ENCODE measurements at regions not wholly inside any gene's neighbourhood (a gene's known extent, or its start where the extent isn't known, plus 50 kb on each side); places are given as distances from the start of the nearest gene placed in this dataset.
"Not testable (repeated sequence)": the region's sequence is repeated elsewhere in the genome, so short reads cannot be mapped to it uniquely, and the experiment has no call there.

DNA sequence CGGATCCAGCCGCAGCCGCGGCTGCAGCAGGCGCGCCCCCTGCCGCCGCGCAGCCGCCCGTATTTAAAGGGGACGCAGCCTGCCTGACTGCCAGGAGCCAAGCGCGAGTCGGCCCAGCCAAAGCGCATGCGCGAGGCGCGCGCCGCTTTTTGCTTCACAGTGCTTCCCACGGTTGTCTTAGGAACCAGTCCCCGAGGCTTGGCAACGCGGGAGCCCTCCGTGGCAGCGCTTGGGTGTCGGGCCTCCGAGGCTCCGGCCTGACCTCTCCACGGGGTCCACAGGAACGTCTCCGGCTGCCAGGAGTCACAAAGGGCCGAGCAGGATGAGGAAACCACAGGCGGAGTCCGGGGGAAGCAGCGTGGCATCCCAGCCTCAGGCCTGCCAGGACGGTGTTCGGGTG lies 689.3 kb downstream of the KCNJ18 start:
- ATAC-seq; intact Hi-C loops (cut with DNase I): not testable (repeated sequence)

DNA sequence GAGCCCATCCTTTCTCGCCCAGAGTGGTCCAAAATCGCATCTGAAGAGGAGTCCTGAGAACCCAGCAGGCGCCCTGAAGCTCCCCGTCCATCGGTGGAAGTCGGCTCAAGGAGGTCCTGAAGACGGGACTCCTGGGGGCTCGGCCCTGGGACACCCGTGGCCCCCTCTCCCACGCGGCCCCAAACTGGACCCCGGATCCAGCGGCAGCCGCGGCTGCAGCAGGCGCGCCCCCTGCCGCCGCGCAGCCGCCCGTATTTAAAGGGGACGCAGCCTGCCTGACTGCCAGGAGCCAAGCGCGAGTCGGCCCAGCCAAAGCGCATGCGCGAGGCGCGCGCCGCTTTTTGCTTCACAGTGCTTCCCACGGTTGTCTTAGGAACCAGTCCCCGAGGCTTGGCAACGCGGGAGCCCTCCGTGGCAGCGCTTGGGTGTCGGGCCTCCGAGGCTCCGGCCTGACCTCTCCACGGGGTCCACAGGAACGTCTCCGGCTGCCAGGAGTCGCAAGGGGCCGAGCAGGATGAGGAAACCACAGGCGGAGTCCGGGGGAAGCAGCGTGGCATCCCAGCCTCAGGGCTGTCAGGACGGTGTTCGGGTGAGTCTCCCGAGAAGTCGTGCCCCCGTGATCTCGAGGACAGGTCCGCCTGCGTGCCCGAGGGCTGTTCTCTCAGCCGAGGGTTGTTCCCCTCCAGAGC lies 691.6 kb downstream of the KCNJ18 start:
- DNase-seq; ATAC-seq; intact Hi-C loops (cut with DNase I): not testable (repeated sequence)

More for the DNA sequence above, 689.3 kb downstream of the KCNJ18 start:
- DNase-seq = not testable (repeated sequence)

DNA sequence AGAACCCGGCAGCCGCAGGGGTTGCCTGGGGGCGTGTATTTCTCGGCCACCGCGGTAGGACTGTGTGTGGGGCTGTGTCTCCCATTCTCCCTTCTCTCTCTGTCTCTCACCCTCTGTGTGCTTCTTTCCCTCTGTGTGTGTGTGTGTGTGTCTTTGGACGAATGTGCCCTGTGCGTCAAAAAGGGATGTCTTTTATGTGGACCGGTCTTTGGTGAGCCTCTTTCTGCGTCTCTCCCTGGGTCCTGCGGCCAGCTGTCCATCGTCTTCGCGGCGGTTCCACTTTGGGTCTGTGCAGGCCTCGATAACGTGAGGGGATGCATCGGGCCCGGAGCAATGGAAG lies 692.1 kb downstream of the KCNJ18 start:
- DNase-seq; ATAC-seq; intact Hi-C loops (cut with DNase I): not testable (repeated sequence)

DNA sequence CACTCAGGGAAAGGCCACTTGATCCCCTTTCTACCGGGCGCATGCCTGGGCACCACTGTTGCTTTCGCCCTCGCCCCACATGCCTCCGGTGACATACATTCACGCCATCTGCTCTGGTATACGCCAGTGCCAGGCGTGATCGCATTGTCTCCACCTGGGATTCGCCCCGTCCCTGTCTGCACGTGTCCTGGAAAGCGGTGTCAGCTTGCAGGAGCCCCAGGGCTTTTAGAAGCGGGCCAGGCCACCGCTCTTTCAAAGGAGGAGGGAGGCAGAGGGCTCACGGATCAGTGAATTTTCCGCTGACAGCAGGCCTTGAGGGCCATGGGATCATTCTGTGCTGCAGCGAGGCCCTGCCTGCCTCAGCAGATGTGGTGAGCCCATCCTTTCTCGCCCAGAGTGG lies 706.1 kb downstream of the KCNJ18 start:
- intact Hi-C loops (cut with DNase I) = not testable (repeated sequence)

DNA sequence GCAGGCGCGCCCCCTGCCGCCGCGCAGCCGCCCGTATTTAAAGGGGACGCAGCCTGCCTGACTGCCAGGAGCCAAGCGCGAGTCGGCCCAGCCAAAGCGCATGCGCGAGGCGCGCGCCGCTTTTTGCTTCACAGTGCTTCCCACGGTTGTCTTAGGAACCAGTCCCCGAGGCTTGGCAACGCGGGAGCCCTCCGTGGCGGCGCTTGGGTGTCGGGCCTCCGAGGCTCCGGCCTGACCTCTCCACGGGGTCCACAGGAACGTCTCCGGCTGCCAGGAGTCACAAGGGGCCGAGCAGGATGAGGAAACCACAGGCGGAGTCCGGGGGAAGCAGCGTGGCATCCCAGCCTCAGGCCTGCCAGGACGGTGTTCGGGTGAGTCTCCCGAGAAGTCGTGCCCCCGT lies 706.7 kb downstream of the KCNJ18 start:
- DNase-seq; ATAC-seq; intact Hi-C loops (cut with DNase I): not testable (repeated sequence)

More for the DNA sequence above, 706.1 kb downstream of the KCNJ18 start:
- ATAC-seq, DNase-seq: not testable (repeated sequence)

DNA sequence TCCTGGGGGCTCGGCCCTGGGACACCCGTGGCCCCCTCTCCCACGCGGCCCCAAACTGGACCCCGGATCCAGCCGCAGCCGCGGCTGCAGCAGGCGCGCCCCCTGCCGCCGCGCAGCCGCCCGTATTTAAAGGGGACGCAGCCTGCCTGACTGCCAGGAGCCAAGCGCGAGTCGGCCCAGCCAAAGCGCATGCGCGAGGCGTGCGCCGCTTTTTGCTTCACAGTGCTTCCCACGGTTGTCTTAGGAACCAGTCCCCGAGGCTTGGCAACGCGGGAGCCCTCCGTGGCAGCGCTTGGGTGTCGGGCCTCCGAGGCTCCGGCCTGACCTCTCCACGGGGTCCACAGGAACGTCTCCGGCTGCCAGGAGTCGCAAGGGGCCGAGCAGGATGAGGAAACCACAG lies 712.8 kb downstream of the KCNJ18 start:
- DNase-seq; ATAC-seq; intact Hi-C loops (cut with DNase I): not testable (repeated sequence)

DNA sequence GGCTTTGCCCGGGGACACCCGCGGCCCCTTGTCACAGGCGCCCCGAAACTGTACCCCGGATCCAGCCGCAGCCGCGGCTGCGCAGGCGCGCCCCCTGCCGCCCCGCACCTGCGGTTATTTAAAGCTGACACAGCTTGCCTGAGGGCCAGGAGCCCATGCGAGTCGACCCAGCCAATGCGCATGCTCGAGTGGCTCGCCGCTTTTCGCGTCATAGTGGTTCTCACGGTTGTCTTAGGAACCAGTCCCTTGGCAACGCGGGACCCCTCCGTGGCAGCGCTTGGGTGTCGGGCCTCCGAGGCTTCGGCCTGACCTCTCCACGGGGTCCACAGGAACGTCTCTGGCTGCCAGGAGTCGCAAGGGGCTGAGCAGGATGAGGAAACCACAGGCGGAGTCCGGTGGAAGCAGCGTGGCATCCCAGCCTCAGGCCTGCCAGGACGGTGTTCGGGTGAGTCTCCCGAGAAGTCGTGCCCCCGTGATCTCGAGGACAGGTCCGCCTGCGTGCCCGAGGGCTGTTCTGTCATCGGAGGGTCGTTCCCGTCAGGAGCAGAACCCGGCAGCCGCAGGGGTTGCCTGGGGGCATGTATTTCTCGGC lies 716.9 kb downstream of the KCNJ18 start:
- ATAC-seq (no peak), DNase-seq (no peak)
- intact Hi-C loops (cut with DNase I) = no loop called here

DNA sequence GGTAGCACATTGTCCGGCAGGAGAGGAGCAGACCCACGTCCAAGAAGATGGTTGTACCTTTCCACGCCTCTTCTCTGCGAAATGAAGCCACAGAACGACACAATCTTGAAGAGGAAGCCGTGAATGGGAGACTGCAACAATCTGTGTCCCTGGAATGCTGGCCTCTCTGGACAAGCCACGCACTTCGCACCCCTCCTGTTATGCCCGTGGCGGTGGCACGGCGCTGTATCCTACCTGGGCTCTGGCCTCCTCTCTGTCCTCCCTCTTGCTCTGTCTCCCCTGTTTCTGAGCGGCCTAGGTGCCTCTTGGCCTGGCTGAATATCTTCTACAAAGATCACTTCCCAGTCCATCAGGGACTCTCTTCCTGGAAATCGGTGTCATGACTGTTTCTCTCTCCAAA lies 717.8 kb downstream of the KCNJ18 start:
- no peak for DNase-seq
- ATAC-seq = no peak
- intact Hi-C loops (cut with DNase I) = no loop called here

DNA sequence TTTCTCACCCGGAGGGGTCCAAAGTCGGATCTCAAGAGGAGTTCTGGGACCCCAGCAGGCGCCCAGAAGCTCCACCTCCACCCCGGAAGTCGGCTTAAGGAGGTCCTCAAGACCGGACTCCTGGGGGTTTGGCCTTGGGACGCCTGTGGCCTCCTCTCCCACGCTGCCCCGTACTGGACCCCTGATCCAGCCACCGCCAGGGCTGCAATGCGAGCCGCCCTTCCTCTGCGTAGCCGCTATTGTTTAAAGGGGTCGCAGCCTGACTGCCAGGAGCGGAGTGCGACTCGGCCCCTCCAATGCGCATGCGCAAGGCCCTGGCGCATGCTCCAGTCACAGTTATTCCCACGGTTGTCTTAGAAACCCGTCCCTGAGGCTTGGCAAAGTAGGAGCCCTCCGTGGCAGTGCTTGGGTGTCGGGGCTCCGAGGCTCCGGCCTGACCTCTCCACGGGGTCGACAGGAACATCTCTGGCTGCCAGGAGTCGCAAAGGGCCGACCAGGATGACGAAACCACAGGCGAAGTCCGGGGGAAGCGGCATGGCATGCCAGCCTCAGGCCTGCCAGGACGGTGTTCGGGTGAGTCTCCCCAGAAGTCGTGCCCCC lies 719.0 kb downstream of the KCNJ18 start:
- ATAC-seq (no peak), DNase-seq (no peak)
- intact Hi-C loops (cut with DNase I) = no loop called here

DNA sequence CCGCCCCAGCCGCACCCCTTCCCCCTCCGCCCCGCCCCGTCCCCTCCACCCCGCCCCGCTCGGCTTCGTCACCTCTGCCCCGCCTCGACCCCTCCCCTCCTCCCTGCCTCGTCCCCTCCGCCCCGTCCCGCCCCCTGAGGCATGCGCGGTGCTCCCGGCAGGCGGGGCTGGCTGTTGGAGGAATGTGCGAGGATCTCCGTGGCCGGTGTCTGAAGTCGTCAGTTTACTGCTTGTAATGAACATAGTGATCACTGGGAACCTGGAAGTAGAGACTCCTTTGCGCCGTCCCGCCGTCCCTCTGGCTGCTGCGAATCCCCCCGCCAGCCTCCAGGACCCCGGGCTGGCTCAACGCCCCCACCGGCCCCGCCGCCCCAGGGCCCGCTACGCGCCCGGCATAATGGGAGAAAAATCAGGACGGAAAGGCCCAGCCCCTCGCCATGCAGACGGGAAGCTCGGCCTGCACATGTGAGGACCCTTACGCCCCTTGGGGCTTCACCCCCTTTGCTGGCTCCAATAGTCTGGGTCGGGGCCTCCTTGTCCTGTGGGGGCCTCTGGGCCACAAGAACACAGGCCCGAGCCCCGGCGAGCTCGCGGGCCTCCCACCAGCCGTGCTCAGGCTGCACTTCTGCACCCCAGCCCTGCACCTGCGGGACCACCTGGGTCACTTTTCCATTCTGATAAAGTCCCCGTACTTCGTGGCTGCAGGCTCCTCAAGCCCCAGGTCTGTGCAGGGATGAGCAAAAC lies 743.1 kb downstream of the KCNJ18 start:
- ATAC-seq (no peak), DNase-seq (no peak)
- intact Hi-C loops (cut with DNase I) = no loop called here

DNA sequence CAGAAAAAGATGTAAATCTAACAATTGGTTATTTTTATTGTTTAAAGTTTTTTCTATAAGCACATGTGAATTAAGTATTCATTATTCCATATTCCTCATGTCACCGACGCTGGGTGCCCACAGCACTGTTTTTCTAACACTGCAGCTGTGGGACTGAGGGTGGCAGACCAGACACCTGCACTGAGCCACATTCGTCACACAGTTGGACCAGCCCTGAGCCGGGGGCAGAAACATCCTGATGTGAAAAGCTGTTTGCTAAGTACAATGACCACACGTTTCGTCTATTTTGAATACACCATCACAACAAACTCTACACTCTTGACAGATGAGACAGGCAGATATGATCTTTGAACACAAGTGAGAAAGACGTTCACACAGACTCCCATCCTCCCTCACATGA lies 749.5 kb downstream of the KCNJ18 start:
- intact Hi-C loops (cut with DNase I) = no loop called here
- DNase-seq (no peak), ATAC-seq (no peak)

DNA sequence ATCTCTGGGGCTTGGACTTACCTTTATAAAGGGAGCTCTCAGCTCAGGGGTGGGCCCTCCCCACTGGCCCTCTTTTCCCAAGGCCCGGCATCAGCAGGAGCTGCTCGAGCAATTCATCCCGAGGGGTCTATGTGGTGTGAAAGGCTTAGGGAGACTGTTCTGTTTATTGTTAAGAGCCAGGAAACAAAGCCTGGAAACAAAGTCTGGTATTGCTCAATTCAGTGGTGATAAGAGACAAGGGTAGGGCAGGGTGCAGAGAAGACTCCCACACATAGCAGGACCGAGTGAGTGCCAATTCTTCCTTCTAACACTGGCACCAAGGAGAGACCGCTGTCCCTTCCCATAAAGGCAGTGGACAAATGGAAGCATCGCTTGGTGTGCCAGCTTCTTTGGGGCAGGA lies 750.7 kb downstream of the KCNJ18 start:
- intact Hi-C loops (cut with DNase I) = no loop called here
- DNase-seq (no peak), ATAC-seq (no peak)

DNA sequence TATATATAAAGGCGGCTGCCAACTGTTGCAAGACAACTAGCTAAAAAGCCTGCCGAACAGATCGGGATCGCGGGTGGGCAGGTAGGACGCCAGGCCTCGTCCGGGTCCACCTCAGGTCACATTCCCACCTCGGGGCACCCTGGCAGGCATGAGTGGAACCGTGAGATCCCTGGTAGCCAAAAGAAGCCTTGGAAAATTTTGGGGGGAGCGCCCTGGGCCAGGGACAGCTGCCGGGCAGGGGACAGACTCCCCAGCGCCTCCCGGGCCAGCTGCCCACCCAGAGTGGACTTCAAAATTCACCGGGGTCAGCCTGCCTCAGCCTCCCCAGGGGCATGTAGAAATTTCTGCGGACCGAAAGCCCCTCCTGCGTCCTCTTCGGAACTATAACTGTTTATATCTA lies 760.9 kb downstream of the KCNJ18 start:
- DNase-seq (no peak), ATAC-seq (no peak)
- intact Hi-C loops (cut with DNase I) = no loop called here

DNA sequence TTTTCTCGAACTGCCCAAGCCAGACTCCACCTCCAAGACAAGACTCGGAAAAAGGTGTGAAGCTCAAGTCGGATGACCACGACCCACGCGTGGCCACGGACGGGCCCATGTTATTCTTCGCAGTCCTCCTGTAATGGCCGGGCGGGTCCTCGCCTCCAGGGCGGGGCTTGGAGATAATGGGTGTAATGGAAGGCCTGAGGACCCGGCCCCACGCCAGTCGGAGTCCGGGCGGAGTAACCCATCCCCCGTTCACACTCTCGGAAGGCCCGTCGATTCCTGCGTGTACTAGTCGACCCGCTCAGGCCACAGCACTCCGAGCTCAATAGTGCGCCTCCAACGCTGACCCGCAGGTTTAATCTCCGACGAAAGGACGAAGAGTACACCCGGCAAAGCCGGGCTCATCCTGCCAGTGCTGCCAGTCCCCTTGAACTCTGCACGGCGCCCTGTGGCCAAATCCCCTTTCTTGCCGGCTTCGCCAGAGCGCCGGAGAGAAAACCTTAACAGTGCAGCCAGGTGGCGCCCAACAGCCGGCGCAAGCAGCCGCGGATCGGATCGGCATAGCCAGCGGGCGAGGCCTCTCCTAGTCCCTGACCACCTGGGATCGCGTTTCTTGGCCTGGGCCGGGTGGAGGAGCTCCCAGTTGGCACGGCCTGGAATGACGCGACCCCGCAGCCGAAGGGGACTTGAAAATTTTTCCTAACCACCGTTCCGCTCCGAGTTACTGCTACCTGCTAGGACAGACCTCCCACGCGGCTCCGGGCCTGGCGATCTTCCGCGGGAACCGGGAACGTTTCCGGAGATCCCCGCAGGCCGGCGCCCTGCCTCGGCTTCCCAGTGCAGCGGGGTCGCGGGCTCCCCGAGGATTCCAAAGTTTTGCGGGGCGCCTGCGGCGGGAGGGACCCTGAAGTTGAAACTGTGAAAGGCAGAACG lies 762.0 kb downstream of the KCNJ18 start:
- intact Hi-C loops (cut with DNase I) = no loop called here
- DNase-seq (no peak), ATAC-seq (no peak)

DNA sequence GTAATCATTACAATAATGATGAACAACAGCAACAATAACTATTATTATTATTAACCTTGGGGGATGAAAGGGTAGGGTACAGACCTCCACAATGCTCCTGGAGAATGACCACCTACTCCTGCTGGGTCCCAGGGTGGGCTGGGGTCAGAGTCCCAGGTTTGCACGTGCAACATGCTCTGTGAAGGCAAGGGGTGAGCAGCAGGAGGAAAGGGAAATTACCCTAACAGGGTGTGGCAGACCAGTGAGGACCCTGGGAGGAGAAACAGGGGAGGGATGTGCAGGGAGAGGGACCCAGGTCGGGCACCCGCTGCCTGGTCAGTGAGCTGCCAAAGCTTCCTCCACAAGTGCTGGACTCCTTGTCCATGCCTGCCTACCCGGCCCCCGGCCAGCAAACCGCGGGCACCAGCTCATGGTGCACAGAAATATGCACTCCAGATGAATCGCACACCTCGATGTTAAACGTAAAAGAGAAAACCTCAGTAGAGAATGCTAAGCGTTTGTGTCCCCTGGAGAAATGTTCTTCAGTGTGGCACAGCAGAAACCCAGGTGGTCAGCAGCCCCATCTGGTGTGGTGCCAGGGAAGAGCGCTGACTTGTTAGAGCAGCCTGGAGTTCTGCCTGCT lies 767.1 kb downstream of the KCNJ18 start:
- intact Hi-C loops (cut with DNase I) = no loop called here
- no peak for DNase-seq
- ATAC-seq = no peak

DNA sequence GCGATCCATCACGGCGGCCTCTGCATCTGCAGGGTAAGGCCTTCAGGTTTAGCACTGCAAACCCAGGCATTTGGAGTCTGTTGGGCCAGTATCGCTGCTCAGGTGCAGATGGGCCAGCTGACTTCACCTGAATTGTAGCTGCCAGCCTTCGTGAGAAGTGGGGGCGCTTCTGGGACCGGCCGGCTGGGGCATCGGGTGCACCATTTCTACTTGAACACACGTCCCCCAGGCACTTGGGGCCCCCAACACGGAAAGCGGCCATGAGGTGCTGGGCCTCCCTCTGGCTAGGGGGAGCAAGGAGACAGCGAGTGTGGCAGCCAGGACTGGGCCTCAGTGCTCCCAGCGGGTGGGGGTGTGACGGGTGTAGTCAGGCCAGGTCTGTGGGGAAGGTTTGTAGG lies 767.6 kb downstream of the KCNJ18 start:
- DNase-seq (no peak), ATAC-seq (no peak)
- intact Hi-C loops (cut with DNase I) = no loop called here

DNA sequence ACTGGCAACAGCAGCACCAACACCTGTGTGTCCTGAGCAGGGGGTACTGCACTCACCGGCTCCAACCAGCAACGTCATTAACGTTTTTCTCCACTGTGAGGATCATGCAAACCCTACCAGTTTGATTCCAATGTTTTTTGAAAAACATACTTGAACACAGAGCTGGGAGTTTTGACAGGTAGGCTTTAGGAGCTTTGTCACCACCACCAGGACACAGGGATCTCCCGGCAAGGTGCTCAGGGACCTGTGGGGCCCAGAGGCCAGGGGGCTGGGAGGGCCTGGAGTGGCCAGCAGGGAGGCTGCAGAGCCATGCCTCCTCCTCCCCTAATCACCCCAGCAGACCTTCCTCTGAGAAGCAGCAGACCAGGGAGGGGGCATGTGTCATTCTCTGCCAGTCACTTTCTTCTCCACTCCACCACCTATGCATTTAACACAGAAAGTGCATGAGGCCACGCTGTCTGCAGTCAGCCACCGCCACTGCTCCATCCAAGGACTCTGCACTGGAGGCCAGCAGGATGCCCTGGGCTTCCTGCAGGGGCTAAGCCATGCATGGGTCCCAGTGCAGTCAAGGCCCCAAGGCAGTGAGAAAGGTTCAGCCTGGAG lies 768.2 kb downstream of the KCNJ18 start:
- no peak for DNase-seq
- no peak for ATAC-seq
- intact Hi-C loops (cut with DNase I) = no loop called here

DNA sequence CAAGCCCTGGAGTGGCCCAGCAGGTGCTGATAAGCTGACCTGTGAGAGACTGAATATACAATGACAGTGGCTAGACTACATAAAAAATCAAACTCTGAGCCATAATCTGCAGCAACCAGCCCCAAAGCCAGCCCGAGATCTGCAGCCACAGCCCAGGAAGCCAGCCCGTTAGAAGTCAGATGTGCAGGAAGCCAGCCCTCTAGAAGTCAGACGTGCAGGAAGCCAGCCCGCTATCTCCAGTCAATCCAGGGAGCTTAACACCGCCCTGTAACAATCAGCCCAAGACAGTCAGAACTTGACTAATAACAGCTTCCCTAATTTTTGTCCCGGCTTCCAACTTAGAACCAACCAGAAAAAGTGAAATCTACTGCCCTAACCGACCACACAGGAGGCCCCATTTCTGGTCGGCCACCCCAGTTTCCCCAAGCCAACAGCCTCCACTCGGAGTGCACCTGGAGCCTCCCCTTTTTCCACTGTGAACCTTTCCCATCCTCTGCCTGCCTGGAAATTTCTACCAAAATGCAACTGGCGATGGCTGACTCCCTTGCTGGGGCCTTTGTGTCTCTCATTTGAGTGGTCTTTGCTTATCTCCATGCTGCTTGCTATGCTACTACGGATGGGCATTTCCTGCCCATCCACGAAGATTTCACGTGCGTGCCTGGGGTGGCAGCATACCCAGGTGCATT lies 769.3 kb downstream of the KCNJ18 start:
- no peak for DNase-seq
- ATAC-seq = no peak
- intact Hi-C loops (cut with DNase I) = no loop called here
